ENCODE measurements at regions not wholly inside any gene's neighbourhood (a gene's known extent, or its start where the extent isn't known, plus 50 kb on each side); places are given as distances from the start of the nearest gene placed in this dataset.
"Not testable (repeated sequence)": the region's sequence is repeated elsewhere in the genome, so short reads cannot be mapped to it uniquely, and the experiment has no call there.

DNA sequence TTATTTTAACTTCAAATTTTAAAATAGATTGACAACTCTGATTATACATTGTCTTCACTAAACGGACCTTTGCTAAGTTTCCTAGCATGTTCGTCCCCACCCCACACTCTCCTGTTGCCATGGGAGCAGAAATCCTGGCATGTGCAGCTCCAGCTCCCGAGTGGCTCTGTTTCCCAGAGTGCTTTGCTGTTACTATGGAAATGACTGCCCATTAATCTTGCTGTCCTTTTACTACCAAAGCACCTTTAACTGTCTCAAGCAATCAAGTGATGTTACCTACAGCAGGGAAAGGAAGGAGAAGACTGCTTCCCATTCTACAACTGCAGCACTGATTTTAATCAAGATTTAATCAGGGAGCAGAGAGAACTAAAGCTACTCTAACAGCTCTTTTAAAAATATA is 212.0 kb upstream of the KIF2A start:
- DNase-seq = no peak
- H3K9me3 Mint-ChIP-seq = peaks cover 0 to 3% (median 1%) of the 10 kb centered on the region in 6 donors
- H3K27ac Mint-ChIP-seq = no peak overlapping the region
- H3K27me3 Mint-ChIP-seq (ENCODE audit: low read depth in 3 of 3) = no peaks in the 10 kb centered on the region
- H3K4me1 Mint-ChIP-seq = peaks cover 6 to 15% of the 10 kb centered on the region in 2 donors
- H3K4me3 Mint-ChIP-seq = peak overlapping the region in 3 of 5 donors; percentile 36 to 50 (median 41)
- H3K36me3 Mint-ChIP-seq = no peaks in the 10 kb centered on the region

DNA sequence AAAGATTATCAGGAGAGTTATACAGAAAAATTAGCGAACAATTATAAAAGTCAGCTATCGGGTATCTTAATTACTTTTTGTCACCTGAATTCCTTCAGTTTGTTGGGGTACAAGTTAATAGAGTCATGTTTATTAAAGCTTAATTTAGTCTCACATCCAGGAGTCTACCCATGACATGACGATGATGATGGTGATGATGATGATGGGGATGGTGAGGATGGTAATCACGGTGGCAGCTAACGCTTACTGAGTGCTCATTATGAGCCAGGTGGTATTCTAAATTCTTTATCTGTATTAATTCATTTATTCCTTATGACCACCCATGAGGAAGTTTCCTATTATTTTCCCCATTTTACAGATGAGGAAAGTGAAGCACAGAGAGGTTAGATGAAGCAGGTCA is 208.6 kb upstream of the KIF2A start:
- Mint-ChIP-seq H3K36me3 (no peaks in the 10 kb centered on the region), H3K9me3 (peaks cover 0 to 5% (median under 1%) of the 10 kb centered on the region in 6 donors)
- no peak for DNase-seq

DNA sequence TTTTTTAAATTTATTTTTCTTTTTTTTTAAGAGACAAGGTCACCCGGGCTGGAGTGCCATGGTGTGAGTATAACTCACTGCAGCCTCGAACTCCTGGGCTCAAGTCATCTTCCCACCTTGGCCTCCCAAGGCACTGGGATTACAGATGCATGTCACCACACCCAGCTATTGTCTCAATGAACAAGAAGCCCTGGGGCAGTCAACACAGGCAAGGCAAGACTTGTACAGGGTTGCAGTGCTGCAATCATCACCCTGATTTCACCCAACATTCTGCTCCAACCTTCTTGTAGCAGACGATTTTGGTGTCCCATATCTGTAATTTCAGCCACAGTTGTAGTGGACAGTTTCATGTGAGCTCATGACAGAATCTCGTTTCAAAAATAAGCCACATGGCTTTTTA is 205.8 kb upstream of the KIF2A start:
- no peak for DNase-seq

More for the DNA sequence above, 208.6 kb upstream of the KIF2A start:
- no peak overlapping the region for H3K4me3 Mint-ChIP-seq
- peaks cover 0 to 4% (median 2%) of the 10 kb centered on the region in 3 donors for H3K27me3 Mint-ChIP-seq (ENCODE audit: low read depth in 3 of 3)
- no peak overlapping the region for H3K27ac Mint-ChIP-seq
- peaks cover 6 to 15% of the 10 kb centered on the region in 2 donors for H3K4me1 Mint-ChIP-seq

DNA sequence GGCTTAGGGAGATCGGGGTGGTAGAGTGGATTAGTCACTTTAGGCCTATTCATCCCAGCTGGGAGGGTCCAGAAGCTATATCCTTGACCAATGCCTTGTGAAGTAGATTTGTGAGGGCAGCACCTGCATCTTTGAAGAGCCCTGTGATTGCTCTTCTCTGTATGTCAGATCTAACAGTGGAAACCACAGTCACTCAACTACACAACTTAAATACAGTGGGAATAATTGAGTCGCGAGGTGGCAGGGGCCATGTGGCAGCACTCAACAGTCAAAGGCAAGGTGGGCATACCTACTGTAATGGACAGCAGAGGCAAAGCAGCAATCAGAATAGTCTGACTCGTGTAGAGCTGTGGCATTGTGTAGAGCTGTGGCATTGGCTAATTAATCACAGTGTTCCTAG is 202.1 kb upstream of the KIF2A start:
- not testable (repeated sequence) for H3K9me3 Mint-ChIP-seq, DNase-seq, H3K36me3 Mint-ChIP-seq, H3K4me3 Mint-ChIP-seq, H3K27ac Mint-ChIP-seq, H3K4me1 Mint-ChIP-seq
- H3K27me3 Mint-ChIP-seq (ENCODE audit: low read depth in 3 of 3) = peaks cover 0 to 16% (median 4%) of the 10 kb centered on the region in 3 donors

More for the DNA sequence above, 205.8 kb upstream of the KIF2A start:
- peaks cover 0 to 9% (median 4%) of the 10 kb centered on the region in 3 donors for H3K27me3 Mint-ChIP-seq (ENCODE audit: low read depth in 3 of 3)
- no peaks in the 10 kb centered on the region for H3K36me3 Mint-ChIP-seq
- peaks cover 0 to 5% (median 1%) of the 10 kb centered on the region in 6 donors for H3K9me3 Mint-ChIP-seq
- no peaks in the 10 kb centered on the region for H3K4me1 Mint-ChIP-seq
- H3K27ac Mint-ChIP-seq = no peak overlapping the region
- no peak overlapping the region for H3K4me3 Mint-ChIP-seq

DNA sequence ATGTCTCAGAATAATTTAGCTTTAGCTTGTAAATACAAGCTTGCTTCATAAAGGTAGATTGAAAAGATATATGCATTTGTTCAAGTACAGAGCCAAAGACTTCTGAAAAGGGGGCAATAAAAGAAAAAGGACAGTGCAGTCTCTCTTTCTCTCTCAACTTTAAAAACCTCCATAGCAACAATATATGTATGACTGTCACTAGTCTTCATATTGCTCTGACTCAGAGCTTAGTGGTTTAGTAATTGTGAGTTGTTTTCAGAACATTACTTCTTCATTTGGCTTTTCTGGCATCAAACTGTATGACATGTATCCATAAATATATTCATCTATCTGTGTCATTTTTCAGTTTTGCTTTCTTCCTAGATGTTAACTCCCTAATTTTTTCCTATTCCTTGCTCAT is 194.6 kb upstream of the KIF2A start:
- H3K4me3 Mint-ChIP-seq = no peak overlapping the region
- H3K27me3 Mint-ChIP-seq (ENCODE audit: low read depth in 3 of 3) = peaks cover 0 to 3% (median 3%) of the 10 kb centered on the region in 3 donors
- no peak overlapping the region for H3K27ac Mint-ChIP-seq
- H3K36me3 Mint-ChIP-seq = no peaks in the 10 kb centered on the region
- no peak for DNase-seq
- no peaks in the 10 kb centered on the region for H3K4me1 Mint-ChIP-seq
- peaks cover 0 to 2% (median 0%) of the 10 kb centered on the region in 6 donors for H3K9me3 Mint-ChIP-seq

DNA sequence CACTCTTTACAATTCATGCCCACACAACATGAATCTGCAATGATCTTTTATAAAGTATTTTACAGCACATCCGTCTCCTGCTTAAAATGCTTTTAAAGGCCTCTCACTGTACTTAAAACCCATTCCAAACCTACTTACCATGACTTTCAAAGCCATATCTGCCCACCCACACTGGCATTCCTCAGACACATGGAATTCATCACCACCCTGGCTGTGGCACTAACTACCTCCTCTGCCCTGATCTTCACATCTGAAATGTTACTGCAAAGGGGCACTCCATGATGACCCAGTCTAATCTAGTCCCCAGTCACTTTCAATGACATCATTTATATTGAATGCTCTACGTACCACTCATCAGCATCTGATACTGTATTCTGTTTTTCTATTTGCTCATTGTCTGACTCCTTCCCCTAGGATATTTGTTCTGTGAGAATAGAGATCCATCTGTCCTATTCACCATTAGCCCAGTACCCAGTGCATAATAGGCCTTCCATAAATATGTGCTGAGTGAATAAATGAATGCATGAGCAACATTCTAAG is 193.2 kb upstream of the KIF2A start:
- Mint-ChIP-seq H3K4me3 (no peak overlapping the region), H3K36me3 (no peaks in the 10 kb centered on the region), H3K9me3 (peaks cover 0 to 3% (median 0%) of the 10 kb centered on the region in 6 donors), H3K27ac (no peak overlapping the region), H3K4me1 (no peaks in the 10 kb centered on the region), H3K27me3 (ENCODE audit: low read depth in 3 of 3) (peaks cover 0 to 6% (median 3%) of the 10 kb centered on the region in 3 donors)
- no peak for DNase-seq

DNA sequence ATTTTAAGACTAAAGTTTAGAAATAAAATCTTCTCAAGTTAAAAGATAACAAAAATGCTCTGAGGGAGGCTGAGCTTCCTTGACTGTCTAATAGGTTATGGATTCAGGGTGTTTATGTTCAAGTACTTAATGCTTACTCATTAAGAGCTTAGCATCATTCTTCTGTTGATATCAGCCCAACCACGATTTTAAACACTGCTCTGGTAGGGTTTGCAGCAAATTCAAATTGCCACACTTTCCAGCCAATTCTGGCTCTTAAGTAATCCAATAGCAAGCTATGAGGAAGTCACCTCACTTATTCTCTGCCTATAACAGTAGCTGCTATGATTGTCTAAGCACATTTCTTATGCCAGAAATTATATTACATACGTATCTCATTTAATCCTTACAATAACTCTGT is 191.0 kb upstream of the KIF2A start:
- Mint-ChIP-seq H3K9me3 (peaks cover 0 to 3% (median 0%) of the 10 kb centered on the region in 6 donors), H3K27ac (no peak overlapping the region), H3K4me1 (no peaks in the 10 kb centered on the region), H3K4me3 (no peak overlapping the region), H3K36me3 (no peaks in the 10 kb centered on the region), H3K27me3 (ENCODE audit: low read depth in 3 of 3) (peaks cover 0 to 9% (median 3%) of the 10 kb centered on the region in 3 donors)
- no peak for DNase-seq

DNA sequence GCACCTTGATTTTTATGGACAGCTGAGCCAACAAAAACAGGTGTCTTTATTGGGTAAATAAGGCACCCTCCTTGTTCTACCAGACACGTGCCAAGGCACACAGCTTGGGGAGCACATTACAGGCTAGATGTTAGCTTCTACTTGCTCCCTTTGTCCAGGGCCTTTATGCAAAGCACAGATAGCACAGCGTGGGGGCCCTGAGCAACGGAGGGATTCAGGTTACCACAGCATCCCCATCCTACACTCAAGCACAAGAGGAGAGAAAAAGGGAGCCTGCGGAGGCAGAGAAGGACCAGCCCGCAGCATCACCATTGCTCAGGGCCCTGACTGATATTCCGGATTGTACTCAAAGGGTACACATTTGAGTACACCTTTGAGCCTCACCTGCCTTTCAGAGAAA is 181.7 kb upstream of the KIF2A start:
- Mint-ChIP-seq H3K4me3 (no peak overlapping the region), H3K36me3 (no peaks in the 10 kb centered on the region), H3K27me3 (ENCODE audit: low read depth in 3 of 3) (peaks cover 0 to 6% (median 0%) of the 10 kb centered on the region in 3 donors), H3K9me3 (peaks cover 0 to 2% (median 0%) of the 10 kb centered on the region in 6 donors), H3K4me1 (no peaks in the 10 kb centered on the region), H3K27ac (no peak overlapping the region)
- DNase-seq = no peak

DNA sequence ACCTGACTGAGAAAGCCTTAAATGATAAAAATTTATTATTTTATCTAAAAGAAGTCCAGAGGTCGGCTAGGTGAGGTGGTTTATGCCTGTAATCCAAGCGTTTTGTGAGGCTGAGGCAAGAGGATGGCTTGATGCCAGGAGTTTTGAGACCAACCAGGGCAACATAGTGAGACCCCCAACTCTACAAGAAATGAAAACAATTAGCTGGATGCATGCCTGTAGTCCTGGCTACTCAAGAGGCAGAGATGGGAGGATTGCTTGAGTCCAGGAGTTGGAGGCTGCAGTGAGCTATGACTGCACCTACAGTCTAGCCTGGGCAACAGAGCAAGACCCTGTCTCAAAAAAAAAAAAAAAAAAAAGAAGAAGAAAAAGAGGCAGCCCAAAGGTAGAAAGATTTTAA is 179.9 kb upstream of the KIF2A start:
- no peak overlapping the region for H3K4me3 Mint-ChIP-seq

DNA sequence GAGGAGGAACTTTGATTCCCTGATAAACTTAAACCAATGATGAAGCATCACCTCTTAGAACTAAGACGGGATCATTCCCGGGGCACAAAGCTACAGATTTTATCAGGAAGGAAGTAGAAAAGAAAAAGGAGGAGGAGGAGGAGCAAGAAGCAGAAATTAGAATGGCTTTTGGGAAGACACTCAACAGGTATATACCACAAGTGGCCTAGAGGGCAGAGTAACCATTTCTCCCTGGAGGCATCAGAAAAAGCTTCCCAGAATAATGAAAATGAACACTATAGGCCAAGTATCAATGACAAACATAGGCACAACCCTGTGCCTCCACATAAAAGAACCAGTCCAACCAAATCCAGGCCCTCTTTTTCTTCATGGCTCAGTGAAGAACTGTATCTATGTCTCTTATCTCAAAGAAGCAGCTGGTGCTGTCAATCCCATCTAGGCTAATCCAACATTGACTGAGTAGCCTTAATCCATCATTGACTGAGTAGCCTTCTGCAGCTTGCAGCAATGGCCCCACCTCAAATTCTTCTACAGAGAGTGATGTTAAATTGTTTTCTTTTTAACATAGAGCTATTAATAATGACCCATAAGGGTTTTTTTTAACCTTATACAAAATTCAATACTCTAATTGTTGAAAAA is 178.8 kb upstream of the KIF2A start:
- no peak overlapping the region for H3K4me3 Mint-ChIP-seq
- H3K27me3 Mint-ChIP-seq (ENCODE audit: low read depth in 3 of 3) = peaks cover 0 to 6% (median 0%) of the 10 kb centered on the region in 3 donors
- no peak for DNase-seq
- H3K27ac Mint-ChIP-seq = no peak overlapping the region
- H3K9me3 Mint-ChIP-seq = peaks cover 0 to 4% (median 0%) of the 10 kb centered on the region in 6 donors
- H3K4me1 Mint-ChIP-seq = no peaks in the 10 kb centered on the region
- no peaks in the 10 kb centered on the region for H3K36me3 Mint-ChIP-seq

More for the DNA sequence above, 179.9 kb upstream of the KIF2A start:
- H3K9me3 Mint-ChIP-seq = peaks cover 0 to 2% (median 0%) of the 10 kb centered on the region in 6 donors
- no peaks in the 10 kb centered on the region for H3K36me3 Mint-ChIP-seq
- no peaks in the 10 kb centered on the region for H3K4me1 Mint-ChIP-seq
- H3K27ac Mint-ChIP-seq = no peak overlapping the region
- peaks cover 0 to 6% (median 0%) of the 10 kb centered on the region in 3 donors for H3K27me3 Mint-ChIP-seq (ENCODE audit: low read depth in 3 of 3)
- DNase-seq = no peak

DNA sequence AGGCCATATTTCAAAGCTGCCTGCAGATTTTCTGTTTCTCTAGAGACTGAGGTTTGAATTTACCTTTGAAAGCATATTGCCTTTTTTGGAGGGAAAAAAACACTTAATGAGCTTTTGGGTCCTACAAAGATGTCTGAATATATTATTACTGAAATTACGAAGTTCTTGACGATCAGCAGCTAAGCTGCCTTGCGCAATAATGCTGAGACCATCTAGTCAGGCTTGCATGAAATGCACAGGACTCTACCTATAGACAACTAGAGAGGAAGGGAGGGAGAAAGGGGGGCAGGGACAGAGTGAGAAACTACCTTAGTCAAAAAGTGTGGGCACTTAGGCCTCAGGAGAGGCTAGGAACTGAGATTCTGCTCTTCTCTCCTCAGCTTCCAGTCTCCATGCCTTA is 175.9 kb upstream of the KIF2A start:
- Mint-ChIP-seq H3K27me3 (ENCODE audit: low read depth in 3 of 3) (peaks cover 0 to 6% (median 0%) of the 10 kb centered on the region in 3 donors), H3K27ac (no peak overlapping the region), H3K36me3 (no peaks in the 10 kb centered on the region), H3K4me3 (no peak overlapping the region), H3K9me3 (peaks cover 0 to 4% (median 0%) of the 10 kb centered on the region in 6 donors), H3K4me1 (no peaks in the 10 kb centered on the region)
- no peak for DNase-seq

DNA sequence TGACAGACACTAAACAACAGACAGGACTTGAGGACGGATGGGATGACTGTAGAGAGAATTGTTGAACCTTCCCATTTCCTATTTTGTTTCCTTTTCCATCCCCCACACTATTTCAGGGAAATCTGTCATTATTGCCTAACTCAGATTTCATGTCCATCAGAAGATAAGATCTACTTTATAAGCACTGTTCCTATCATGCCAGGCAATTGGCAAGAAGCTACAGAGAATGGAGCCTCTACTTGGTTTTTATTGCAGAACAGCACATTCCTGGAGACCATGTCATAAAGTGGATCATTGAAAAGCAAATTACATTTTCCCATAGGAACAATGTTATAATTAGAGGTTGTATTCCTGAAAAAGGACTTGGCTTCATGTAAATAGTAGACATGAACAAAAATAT is 173.7 kb upstream of the KIF2A start:
- Mint-ChIP-seq H3K36me3 (no peaks in the 10 kb centered on the region), H3K4me1 (no peaks in the 10 kb centered on the region), H3K9me3 (peaks cover 0 to 2% (median 0%) of the 10 kb centered on the region in 6 donors), H3K27me3 (ENCODE audit: low read depth in 3 of 3) (peaks cover 0 to 3% (median 0%) of the 10 kb centered on the region in 3 donors), H3K4me3 (no peak overlapping the region), H3K27ac (no peak overlapping the region)
- no peak for DNase-seq

DNA sequence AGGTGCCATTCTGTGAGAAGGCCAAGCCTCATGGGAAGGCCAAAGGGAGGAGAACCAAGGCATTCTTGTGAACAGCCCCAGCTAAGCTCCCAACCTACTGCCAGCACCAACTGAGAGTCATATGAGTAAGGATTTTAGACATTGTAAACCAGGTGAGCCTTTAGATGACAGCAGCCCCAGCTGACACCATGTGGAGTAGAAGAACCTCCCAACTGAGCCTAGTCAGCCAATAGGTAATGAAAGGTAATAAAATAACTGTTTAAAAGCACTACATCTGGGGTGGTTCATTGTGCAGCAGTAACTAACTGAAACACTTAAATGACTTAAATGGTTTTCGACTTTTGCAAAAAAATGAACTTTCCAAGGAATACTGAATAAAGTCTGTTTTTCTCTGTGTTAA is 172.6 kb upstream of the KIF2A start:
- no peaks in the 10 kb centered on the region for H3K36me3 Mint-ChIP-seq
- H3K4me1 Mint-ChIP-seq = no peaks in the 10 kb centered on the region
- H3K4me3 Mint-ChIP-seq = no peak overlapping the region
- H3K27me3 Mint-ChIP-seq (ENCODE audit: low read depth in 3 of 3) = peaks cover 0 to 1% (median 0%) of the 10 kb centered on the region in 3 donors
- DNase-seq = no peak
- peaks cover 0 to 2% (median 0%) of the 10 kb centered on the region in 6 donors for H3K9me3 Mint-ChIP-seq
- no peak overlapping the region for H3K27ac Mint-ChIP-seq

DNA sequence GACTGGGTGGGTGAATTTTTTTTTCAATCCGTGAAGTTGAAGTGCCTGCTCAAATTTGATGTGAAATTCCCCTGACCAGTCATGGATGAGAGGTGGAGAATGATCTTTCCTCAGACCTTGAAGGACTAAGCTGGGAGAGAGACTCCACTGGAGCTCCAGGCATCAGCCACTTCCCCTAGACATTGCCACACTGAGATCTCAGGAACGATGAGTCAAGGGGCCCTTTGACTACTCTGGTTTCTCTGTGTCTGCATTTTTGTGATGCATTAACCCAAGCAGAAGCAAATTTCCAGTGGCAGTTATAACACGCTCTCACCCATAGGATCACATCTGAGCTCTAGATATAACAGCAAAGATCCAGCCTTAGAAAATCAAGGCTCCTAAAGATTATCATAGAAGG is 171.2 kb upstream of the KIF2A start:
- Mint-ChIP-seq H3K27ac (no peak overlapping the region), H3K9me3 (peaks cover 0 to 2% (median 0%) of the 10 kb centered on the region in 6 donors), H3K4me1 (no peaks in the 10 kb centered on the region), H3K36me3 (no peaks in the 10 kb centered on the region), H3K27me3 (ENCODE audit: low read depth in 3 of 3) (peaks cover 0 to 1% (median 0%) of the 10 kb centered on the region in 3 donors), H3K4me3 (no peak overlapping the region)
- no peak for DNase-seq

All from immature natural killer cell (primary cell).